ENCODE measurements at regions not wholly inside any gene's neighbourhood (a gene's known extent, or its start where the extent isn't known, plus 50 kb on each side); places are given as distances from the start of the nearest gene placed in this dataset.
"Not testable (repeated sequence)": the region's sequence is repeated elsewhere in the genome, so short reads cannot be mapped to it uniquely, and the experiment has no call there.

DNA sequence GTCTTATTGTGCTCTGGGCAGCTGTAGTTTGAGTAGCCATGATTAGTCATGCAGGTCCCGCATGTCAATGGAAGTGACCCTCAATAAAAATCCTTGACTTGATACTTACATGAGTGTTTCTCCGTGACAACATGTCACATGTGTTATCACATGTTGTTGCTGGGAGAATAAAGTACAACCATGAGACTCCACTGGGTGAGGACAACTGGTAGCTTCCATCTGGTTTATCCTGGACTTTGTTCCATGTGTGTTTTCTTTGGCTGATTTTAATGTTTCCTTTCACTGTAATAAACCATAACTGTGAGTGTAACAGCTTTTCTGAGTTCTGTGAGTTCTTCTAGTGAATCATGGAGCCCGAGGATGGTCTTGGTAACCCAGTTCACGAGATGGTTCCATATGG lies 63.1 kb upstream of the NDN start:
- no peak for DNase-seq

DNA sequence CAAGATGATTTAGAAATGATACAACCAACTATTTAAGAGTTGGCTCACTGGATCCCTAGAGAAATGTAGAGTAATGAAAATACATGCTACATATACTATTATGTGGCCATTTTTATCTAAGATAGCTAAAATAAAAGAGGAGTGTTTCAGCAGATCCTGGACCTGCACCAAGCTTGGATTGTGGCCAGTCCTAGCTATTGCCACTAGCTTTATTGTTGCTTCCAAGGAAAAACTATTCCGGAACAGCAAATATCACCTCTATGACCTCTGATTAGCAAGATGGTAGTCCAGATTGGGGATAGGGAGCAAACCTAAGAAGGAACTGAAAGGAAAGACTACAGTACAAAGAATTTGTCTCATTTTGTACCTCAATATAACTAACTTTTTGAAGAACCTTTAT lies 63.7 kb upstream of the NDN start:
- DNase-seq, result no peak

GRCh38 chr15:23753248-23753647 lies 66.1 kb upstream of the NDN start:
- DNase-seq, result no peak

GRCh38 chr15:23758891-23759290 lies 71.8 kb upstream of the NDN start:
- no peak for DNase-seq

DNA sequence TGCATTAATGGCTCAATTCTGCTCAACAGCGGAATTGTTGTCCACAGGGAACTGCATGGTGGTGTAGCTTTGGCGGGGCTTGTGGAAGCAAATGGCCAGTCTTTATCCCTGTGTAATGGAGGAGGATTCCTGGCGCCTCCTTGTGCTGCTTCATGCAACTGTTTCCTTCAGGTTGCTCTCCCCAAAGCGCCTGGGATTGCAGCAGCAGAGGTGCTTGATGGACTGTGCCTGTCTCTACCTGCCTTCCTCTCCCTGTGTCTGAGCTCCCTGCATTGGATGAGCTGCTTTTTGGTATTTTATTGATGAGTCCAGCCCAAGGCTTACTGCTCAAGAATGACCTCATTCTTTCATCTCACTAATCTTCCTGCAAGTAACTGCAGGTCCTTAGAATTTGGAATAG lies 72.9 kb upstream of the NDN start:
- no peak for DNase-seq

DNA sequence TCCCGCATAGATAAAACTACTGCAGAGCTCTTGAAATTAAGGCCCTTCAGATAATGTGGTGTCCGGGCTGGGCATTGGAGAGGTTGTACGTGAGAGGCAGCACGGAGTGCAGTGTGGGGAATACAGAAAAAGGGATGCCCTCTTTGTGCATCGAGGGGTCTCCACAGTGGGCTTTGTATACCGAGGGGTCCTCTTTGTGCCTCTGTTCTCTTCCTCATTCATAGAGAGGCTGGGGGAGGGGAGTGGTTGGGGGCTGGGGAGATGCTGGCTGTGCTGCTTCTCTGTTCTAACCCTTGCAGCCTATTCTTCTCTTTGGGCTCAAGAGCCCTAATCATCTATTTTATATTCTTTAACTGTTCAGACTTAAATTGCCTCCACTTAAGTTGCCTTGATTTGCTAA lies 74.3 kb upstream of the NDN start:
- no peak for DNase-seq

GRCh38 chr15:23762026-23762425 lies 74.9 kb upstream of the NDN start:
- no peak for DNase-seq

DNA sequence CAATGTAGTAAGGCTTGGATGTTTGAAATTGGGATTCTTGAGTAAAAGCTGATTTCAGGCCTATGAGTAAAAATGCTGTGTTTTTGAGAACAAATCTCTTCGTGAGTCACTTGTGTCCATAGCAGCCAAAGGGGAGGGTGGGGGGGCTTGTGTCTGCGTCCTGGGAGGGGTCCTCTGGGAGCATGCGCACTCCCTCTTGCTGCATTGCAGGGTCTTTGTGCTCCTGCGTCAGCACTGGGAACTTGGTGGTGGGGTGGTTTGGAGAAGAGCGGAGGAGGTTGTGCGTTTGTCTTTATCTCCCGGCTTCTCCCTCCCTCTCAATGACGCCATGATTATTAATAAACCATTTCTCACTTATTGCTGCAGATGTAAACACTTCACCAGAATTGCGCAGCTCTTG lies 75.9 kb upstream of the NDN start:
- DNase-seq, result no peak

- no peak for DNase-seq
Observed at GRCh38 chr15:23764306-23764705, 77.2 kb upstream of the NDN start.

GRCh38 chr15:23764716-23765115 lies 77.6 kb upstream of the NDN start:
- no peak for DNase-seq

DNA sequence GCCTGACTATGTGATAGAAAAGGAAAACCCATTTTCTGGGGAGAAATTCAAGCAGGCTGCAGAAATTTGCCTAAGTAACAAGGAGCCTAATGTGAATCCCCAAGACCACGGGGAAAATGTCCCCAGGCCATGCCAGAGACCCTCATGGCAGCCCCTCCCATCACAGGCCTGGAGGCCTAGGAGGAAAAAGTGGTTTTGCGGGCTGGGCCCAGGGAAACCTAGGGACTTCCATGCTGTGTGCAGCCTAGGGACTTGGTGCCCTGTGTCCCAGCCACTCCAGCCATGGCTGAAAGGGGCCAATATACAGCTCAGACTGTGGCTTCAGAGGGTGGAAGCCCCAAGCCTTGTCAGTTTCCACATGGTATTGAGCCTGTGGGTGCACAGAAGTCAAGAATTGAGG lies 79.7 kb upstream of the NDN start:
- not testable (repeated sequence) for DNase-seq

DNA sequence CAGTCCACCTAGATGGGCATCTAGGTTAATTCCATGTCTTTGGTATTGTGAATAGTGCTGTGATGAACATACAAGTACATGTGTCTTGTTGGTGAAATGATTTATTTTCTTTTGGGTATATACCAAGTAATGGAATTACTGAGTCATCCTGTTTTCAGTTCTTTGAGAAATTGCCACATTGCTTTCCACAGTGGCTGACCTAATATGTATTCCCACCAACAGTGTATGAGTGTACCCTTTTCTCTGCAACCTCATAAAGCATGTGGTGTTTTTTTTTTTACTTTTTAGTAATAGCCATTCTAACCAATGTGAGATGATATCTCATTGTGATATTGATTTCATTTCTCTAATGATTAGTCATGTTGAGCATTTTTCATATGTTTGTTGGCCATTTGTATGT lies 86.0 kb upstream of the NDN start:
- no peak for DNase-seq

DNA sequence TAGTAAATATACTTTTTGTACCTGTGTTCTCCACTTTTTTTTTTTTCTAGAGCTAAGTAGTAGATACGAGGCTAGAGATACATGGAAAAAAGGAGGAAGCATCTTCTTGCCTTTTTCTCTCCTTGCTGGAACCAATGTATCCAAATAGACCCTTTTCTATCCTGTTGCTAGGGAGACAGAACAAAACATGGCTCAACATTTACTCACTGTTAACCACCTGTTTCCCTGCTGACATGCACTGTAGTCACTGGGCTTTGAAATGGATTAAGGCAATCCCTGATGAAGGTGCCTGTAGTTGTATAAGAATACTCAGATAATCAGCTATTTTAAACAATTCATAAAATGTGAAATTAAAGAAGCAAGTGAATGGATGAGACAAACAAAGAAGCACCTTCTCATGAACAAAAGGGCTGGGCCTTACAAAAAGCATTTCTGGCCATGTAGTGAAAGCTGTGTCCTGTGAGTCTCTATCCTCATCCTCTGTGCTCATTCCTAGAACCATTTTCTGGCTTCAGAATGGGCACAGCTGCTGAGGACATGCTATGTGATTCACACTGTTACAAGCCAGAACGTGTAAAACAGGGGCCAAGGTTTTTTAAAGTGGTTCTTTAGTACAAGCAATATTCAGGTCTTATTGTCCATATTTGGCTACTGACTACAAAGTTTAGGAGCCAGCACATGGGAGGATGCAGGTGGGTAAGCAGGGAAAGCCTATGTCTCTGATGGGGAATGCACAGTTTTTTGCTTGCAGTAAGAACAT lies 100.4 kb upstream of the NDN start:
- DNase-seq, result no peak

DNA sequence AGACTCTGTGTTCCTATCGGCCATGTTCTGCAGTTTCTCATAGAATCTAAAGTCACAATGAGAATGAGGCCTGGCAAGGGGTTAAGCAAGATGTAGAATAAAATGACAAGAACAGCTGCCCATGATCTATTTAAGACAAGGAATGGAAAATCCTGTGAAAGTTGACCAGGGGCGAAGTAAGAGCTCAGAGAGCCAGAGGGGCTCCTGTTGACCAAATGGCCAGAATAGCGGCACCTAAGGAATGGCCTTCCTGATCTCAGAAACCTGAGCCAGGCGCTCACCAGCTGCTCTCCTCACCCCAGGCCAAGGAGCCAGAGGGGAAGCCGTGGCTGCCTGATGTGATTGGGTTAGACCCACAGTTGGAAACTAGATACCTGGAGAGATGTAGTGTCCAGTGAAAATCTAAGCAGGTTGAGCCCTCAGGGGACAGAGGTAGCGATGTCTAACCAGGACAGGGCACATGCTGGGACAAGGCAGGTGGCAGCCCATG lies 106.1 kb upstream of the NDN start:
- DNase-seq, result no peak

DNA sequence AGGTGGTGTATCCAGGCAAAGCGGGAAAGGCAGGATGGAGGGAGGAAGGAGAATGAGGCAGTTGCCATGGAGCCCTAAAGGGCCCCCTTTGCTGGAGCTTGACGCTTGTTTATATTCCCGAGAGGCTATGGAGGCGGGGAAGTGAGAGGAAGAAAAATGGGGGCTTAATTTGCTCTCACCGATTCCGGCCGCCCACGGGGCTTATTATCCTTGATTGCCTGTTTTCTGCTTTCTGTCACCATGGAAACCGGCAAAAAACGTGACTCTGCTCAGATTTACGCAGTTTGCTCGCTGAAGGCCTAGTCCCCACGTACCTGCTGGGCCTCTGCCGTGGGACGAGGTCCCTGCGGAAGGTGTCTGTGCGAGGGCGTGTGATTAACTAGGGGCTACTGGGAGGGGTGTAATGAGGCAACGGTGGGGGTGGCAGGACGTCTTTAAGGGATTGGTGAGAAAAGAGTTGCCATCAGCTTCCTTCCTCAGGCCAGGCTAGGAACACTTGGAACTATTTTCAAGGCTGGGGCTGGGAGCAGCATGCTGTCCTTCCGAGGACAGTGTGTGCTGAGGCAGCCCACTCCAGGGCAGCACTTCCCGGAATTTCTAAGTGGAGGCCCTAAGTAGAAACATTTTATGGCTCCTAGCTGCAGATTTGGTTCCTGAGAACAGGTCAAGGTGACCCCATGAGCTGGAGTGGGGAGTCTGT lies 110.8 kb upstream of the NDN start:
- no peak for DNase-seq

GRCh38 chr15:23801881-23802280 lies 114.8 kb upstream of the NDN start:
- no peak for DNase-seq

GRCh38 chr15:23802896-23803435 lies 115.9 kb upstream of the NDN start:
- not testable (repeated sequence) for DNase-seq

- DNase-seq, result no peak
Observed at GRCh38 chr15:23806980-23807379, 119.9 kb upstream of the NDN start.

- DNase-seq, result no peak
Observed at GRCh38 chr15:23823508-23823907, 136.4 kb upstream of the NDN start.

- no peak for DNase-seq
Observed at GRCh38 chr15:23828786-23829185, 141.7 kb upstream of the NDN start.

DNA sequence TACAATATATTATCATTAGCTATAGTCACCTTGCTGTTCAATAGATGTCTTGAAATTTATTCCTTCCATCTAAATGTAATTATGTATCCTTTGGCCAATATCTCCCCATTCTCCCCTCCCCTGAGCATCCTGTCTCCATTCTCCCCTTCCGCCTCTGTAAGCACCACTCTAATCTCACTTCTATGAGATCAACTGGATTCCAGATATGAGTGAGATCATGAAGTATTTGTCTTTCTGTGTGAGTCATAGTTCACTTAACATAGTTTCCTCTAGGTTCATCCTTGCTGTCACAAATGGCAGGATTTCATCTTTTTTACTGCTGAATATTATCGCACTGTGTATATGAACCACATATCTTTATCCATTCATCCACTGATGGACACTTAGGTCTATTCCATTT lies 148.8 kb upstream of the NDN start:
- no peak for DNase-seq

GRCh38 chr15:23839893-23840474 lies 152.9 kb upstream of the NDN start:
- no peak for DNase-seq

DNA sequence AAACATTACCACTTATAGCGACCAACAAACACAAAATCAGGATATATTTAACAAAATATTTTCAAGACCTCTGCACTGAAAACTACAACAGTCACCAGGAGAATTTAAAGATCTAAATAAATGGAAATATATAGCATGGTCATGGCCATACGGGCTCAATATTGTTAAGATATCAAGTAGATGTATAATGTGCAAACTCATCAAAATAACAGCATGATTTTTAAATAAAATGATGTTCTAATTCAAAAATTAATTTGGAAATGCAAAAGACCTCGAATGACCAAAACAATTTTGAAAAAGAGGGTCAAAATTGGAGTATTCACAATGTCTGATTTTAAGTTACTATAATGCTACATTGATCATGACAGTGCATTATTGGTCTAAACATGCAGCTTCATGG lies 159.1 kb upstream of the NDN start:
- no peak for DNase-seq

DNA sequence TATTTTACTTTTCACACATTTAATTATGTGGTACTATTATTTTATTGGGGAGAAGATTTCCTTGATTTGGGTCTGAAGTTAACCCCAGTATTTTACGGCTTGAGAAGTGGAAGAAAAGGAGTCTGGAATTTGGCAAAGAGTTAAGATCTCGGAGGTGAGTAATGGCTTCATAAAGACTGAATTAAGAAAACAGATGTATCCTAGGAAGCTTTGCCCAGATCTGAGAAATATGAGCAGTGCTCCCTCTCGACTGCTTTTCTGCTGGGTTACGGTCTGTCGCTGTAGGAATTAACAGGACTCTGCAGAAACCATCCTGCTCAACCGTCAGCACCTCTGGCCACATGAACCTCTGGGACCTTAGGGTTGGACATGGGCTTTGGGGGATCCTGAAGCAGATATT lies 163.6 kb upstream of the NDN start:
- DNase-seq, result no peak
